HG03354 (cell line): ENCODE measurements at regions not wholly inside any gene's neighbourhood (a gene's known extent, or its start where the extent isn't known, plus 50 kb on each side); places are given as distances from the start of the nearest gene placed in this dataset.

ENCODE experiments used
- ATAC-seq: cut with Tn5 transposase; IDR thresholded peaks from one replicate; pipeline ENCODE4 v1.9.1; 2021; ENCODE audit warnings: mild to moderate bottlenecking; ENCODE audit not compliant: unreplicated experiment, poor library complexity, severe bottlenecking

DNA sequence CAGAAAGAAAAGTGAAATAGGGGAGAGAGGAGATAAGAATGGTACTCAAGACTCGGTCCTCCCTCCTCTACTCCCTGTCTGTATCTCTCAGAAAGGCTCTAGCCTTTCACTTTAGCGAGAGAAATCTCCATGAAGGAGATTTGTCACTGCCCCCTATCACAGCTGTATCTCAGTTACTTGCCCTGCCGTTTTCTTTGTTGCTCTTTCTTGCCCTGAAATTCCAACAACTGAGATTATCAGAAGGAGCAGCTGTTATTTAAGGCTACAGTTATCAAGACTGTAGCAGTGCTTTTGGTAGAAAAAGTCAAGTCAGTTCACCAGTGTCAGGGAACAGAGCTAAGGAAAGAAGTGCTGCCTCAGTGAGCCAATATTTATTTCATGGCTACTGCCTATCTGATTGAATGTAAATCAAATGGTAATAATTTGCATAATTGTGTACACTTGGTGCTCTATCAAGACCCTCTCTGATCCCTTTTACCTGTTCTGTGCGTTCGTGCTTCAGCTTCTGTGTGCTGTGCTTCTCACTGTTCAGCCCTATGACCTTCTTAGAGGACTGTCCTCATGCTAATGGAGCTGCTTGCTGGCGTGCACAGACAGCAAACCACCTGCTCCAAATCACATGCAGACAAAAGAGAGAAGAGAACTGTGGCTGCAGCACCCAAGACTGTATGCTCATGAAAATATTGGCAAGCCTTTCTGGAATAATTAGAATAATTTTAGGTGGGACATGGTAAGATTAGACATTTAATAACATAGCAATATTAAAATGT lies 180.2 kb upstream of the FAM3C start:
- ATAC-seq: no peak

DNA sequence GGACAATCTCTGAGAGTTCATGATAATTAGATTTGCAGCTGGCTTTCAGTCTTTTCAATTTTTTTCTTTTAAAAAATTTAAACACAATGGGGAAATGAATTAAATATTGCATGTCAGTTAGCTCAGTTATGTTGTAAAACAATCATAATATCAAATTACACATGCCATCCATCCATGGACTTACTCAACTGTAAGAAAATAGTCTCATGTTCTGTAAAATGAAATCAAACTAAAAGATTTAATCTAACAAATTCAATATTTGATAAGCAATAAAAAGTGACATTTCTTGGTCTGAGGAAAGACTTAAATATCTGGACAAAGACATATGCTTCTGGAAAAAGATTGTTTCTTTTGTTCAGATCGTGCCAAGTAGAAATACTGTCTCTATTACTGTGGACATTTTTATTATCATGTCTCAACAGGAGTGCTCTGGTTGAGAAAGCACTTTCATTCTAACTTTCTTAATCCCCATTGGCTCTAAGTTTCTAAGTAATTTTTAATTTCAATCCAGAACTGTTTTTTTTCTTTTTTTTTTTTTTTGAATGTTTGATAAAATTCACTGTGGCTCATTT lies 179.2 kb upstream of the FAM3C start:
- ATAC-seq: no peak

DNA sequence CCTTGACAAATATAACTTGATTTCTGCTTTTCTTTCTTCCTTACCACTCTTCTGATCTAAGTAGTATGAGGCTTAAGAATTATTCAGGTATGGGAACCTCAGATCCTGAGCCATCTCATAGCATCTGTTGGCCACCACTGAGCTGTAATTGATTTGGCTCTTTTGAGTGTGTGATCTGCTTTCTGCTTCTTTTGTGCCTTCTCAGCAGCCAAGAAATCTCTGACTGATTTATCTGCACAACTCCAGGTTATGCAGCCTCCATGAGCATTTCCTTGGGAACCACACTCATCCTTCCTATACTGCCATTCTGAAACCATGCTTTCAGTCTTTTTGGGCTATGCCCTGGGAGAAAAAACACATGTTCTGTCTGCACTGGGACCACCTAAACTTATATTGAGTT lies 178.0 kb upstream of the FAM3C start:
- no peak for ATAC-seq

DNA sequence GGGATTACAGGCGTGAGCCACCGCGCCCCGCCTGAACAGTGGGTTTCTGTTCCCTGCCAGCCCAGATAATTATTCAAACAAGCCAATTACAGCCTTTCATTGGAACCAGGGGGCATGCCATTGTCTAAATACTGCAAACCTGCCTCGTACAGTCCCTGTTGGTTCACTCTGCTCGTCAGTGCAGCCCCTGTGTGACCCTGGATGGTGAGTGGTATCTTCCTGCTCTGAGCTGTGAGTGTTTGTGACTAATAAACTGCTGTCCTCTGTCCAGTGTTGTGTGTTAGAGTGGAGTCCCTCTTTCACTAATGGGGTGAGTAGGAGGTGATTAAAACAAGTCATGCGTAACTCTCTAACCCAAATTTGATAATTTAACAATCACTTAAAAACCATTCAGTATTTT lies 176.5 kb upstream of the FAM3C start:
- ATAC-seq: no peak

DNA sequence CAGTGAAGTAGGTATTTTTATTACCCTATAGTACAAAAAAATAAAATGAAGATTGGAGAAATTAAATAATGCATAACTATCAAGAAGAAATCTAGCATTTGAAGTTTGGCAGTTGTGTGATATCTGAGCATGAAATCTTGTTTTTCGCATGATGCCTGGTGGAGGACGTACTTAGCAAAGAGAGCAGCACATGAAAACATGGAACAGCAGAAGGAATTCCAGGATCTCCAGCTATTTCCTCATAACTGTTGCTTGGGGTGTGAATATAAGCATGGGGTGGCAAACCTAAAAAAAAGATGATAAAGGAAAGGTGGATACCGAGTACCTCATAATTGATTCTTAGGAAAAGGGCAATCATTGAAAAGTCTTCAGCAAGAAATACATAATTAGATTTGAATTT lies 174.3 kb upstream of the FAM3C start:
- ATAC-seq: no peak

DNA sequence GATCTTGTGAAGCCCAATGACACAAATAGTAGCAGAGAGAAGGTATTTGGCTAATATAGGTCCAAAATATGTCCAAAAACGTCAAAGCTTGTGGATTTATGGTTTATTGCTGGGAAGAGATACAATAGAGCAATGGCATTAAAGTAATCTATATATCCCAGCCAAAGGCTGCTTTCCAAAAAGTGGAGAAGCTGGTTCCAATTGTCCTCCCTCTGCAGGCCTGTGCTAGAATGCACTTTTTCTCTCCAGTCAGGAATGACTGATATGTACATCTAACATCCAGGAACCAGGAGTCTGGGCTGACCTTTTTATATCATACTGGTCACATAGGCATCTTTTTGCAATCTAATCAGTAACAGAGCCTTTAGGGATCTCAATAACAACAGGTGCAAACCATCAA lies 167.1 kb upstream of the FAM3C start:
- ATAC-seq: no peak

DNA sequence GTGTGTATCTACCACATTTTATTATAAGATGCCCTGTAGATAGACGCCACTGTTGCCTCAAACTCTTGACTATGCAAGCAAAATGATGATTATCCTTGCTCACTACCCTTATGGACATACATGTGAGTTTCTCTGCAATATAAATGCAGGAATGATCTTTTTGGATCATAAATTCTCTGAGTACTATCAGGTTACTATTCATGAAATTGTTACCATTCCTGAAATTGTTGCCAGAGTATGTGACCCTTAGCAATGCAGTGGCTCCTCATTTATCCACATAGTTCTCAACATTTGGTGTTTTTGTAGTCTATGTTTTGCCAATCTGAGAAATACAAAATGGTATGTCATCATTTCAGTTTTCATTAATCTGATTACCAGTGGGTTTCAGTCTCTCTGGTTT lies 166.2 kb upstream of the FAM3C start:
- ATAC-seq: no peak

DNA sequence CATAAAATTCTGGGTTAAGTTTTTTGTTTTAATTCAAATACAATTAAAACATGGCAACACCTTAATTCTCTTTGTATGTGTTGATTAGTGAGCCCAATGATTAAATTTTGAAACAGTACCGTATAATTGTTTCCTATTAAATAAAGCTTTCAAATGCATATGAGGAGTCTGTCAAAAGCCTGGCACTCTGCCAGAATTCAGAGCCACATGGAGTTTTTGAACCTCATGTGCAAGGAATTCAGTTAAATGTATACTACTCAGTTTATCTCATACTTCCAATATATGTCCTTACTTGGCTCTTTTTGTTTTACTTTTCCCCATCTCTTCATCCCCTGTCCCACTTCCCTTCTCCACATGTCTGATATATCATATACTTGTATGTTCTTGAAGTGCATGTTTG lies 165.6 kb upstream of the FAM3C start:
- ATAC-seq: no peak

DNA sequence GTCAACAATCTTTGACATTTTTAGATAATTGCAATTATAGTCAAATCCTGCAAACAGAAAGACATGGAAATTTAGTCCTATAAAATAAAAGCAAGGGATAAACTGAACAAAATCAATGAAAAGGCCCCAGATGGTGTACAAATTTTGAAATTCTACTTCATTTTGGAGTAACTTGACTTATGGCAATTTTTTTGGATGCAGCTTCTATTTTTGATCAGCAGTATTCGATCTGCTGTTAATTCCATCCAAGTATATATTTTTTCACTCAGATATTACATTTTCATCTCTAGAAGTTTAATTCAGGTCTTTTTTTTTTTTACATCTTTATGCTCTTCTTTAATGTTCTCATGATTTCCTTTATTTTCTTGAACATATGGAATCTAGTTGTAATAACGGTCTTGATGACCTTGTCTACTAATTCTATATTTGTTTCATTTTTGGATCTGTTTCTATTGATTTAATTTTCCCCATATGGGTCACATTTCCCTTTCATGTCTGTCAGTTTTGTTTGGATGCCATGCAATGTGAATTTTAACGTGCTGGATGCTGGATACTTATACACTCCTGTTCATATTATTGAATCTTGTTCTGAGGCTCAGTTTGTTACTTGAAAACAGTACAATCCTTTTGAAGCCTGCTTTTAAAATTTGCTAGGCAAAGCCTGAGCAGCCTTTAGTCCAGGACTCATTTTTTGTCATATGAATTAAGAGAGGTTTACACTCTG lies 164.3 kb upstream of the FAM3C start:
- ATAC-seq: no peak

DNA sequence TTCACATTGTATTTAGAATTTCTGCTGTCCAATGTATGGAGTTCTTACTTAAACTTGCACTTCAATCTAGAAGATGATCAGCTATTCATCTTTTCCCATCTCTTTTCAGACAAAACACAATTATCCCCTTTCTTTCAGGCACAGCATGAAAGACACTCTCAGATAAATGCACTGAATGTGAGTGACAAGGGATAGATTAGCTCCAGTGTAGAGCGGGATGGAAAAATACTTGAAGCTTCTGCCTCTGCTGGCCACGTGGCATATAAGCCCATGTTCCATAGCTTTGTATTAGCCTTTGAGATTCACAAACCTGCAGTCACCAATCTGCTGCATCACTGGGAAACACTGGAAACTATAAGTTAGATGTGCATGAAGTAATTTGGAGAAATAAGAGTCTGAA lies 162.2 kb upstream of the FAM3C start:
- no peak for ATAC-seq

DNA sequence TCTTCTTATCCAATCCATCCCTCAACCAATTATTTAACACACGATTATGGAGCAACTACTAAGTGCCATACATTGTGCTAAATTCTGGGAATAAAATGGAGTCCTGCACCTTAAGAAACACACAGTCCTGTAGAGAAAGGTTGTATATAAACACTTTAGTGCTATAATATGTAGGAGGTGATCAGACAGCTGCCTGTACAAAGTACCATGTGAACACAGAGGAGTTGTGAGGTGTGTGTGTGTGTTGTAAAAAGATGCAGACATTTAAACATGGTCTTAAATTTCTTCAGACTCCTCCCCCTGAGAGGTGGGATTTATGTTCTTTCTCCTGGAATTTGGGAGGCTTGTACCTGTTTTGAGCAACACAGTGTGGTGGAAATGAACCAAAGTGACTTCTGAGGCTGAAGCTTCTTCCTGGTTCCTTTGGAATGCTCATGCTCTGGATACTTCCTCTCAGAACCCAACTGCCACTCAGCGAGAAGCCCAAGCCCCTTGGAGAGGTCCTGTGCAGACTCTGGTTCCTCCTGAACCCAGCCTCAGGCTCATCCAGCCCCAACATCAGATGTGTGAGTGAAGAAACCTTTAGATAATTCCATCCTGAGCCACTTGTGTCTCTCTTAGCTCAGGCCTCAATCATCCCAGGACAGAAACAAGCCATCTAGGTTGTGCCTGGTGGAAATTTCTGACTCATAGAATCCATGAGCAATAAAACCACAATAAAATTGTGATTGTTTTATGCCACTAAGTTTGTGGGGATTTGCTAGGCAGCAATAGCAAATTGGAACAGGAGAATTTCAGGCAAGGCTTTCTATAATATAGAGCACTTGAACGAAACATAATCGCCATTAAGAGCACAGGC lies 161.2 kb upstream of the FAM3C start:
- no peak for ATAC-seq

DNA sequence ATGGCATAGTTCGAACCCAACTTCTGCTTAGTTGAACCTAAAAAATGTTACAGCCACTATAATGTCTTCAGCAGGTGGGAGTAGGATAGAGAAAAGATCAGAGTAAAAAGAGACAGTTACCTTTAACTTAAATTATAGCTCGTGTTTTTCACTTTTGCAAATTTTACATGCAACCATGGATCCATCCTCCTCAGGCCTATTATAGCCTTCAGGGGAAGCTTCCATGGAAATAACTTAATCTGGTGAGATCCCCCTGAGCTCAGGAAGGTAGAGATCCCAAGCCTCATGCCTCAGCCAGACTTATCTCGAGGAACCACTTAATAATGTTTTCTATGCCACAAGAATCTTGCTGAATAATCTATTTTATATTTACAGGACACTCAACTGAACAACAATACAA lies 159.4 kb upstream of the FAM3C start:
- no peak for ATAC-seq

DNA sequence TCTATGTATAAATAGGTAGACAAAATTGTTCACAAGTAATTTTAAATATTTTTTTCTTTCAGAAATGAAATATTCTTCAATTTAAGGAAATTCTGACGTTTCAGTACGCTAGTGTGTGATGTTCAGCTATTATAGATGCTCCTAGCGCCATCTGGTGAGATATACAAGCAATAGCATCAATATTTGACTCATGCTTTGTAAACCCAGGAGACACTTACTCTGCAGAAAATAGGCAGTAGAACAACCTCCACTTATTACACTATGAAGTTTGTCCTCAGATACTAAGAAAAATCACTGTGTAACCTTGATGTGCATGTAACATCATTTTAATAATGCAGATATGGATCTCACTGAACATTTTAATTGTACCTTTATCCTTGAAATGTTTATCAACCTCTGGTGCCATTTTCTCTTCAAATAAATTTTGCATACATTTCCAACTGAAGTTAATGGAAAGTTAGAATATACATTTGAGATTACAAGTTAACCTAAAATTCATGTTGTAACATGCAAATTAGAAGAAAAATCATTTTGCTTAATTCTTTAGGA lies 151.5 kb upstream of the FAM3C start:
- ATAC-seq: peak; percentile 78

DNA sequence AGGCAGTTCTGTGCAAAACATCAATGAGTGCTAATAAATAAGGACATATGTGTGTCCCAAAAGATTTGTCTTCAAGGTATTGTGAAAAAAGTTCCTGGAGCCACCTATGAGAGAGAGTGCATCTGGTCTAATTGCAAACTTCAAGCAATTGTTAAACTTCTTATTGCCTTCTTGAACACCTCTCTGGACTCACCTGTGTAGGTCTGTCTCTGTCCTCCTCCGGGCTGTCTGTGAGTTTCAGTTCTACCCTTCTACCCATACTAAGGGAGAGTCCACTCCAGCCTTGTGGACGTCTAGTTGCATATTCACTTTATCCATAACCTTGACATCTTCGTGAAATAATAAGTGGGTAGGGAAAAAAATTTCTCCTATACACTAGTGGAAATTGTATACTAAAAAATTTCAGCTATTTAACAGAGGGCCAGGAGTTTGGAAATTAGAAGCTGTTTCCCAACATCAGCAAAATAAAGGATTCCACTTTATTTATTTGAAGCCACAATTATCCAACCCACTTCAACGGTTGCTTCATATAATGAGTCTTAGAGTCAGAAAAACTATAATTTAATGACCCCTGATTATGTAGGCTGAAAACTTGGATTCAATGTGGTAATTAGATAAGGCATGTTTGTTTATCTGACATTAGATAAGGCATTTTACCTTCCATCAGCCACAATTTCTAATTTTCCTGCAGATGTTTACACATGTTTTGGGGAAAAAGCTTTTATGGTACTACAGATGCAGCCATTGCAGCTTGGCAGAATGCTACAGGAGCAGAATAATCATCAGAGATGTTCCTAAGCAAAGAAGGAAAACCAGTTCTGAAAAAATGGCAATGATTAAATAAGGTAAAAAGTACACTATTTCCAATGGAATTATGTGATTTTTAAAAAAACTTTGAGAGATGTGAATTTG lies 150.8 kb upstream of the FAM3C start:
- ATAC-seq: no peak

DNA sequence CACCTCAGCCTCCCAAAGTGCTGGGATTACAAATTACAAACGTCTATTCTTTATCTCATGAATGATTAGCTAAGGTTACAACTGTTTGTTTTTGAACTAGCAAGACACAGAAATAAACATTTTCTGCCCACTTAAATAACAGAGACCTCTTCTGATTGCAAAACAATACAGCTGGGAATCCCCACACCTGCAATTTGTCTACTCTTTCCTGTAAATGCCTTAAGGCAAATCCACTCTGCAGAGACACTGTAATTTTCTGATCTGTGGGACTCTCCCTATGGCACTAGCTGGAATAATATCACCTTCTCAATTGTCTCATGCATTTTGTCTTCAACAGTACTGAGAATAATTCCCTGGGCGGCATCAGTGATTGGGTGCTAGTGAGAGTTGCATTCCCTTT lies 149.3 kb upstream of the FAM3C start:
- ATAC-seq: no peak

DNA sequence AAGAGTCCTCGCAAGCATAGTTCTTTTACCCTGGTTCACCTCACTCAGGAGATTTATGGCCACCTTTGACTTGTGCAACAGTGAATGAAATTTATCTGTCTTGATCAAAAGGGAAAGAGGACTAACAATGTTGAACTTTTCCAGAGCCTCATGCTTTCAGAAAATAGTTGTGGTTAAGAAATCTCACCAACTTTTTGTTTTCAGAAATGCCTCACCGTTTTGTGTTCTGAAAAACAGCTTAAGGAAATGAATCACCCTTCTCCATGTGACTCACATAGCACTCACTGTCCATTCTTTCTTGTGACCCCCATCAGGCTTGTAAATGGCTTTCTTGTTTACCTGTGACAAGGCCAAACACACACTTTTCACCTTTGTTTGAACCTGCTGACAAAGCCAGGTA lies 148.6 kb upstream of the FAM3C start:
- peak; percentile 72 for ATAC-seq

DNA sequence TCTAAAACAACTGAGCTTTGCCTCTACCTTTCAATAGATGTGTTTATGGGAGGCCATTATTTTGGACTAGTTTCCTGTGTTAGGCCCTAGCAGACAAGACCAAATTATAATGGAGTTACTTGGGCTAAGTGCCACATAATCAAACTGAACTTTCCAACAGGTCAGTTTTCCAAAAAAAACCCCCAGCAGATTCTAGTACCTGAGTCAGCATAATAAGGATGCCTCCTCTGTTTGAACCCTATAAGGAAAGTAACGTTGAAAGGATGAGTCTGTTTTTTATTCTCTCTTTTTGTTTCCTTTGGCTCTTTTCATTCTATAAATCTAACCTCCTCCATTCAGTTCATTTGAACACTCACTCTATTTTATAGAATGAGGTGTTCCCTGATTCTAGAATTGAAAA lies 148.1 kb upstream of the FAM3C start:
- ATAC-seq: no peak

DNA sequence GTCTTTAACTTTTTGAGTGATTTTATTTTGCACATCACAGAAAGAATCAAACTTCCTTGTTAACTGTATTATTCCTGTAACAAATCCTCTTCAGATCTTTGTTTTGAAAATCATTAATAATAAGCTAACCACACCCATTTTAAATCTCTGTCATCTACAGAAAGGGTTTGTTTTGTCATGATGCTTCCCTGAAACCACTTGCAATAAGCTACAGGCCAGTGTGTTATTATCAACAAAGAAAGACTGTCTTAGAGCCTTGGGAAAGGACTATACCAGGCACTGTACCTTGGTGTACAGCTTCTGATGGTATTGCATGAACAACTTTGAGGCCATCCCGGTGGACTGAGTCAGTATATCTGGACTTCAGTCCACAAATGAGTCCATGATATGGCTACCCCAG lies 145.3 kb upstream of the FAM3C start:
- no peak for ATAC-seq

DNA sequence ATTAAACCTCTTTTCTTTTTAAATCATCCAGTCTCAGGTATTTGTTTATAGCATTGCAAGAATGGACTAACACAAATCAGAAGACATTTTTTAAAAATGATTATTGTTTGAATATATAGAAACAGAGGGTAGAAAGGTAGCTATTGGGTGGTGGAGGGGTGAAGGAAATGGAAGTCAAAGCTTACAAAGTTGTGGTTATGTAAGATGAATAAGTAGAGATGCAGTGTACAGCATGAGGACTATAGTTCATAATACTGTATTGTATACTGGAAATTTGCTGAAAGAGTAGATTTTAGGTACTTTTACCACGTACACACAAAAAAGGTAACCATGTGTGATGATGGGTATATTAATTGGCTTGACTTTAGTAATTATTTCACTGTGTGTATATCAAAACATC lies 144.0 kb upstream of the FAM3C start:
- no peak for ATAC-seq
